HepG2 (cell line): ENCODE measurements at regions not wholly inside any gene's neighbourhood (a gene's known extent, or its start where the extent isn't known, plus 50 kb on each side); places are given as distances from the start of the nearest gene placed in this dataset.

Source experiments
- ATAC-seq: fragments of 200-7000 bp; cut with Tn5 transposase; 3 replicates; pipeline ENCODE4 v1.9.1; 2020; ENCODE audit warnings: mild to moderate bottlenecking, moderate library complexity
- BruUV-seq: library from RNA; stranded (reverse); fragments of 400-500 nt; replicated peaks from 2 replicates; lab custom pipeline; 2021; lab: Mats Ljungman, UMichigan
- CTCF ChIA-PET: fragments of 300-600 bp; formaldehyde crosslinking; extraction: SDS; loops from one replicate; lab custom pipeline; 2021; ENCODE audit warnings: low total read pairs, inconsistent platforms, low intra/inter-chr PET ratio; lab: Yijun Ruan, JAX
- POLR2A ChIA-PET: fragments of 350-600 bp; sonication (Branson Sonifier 250); formaldehyde crosslinking; loops from one replicate; lab custom pipeline; 2020; ENCODE audit warnings: antibody characterized with exemption, inconsistent platforms; lab: Yijun Ruan, JAX
- DNase-seq: peaks from one replicate; pipeline ENCODE4 v3.0.0-alpha.2; 2015; ENCODE audit warnings: low spot score
- FAIRE-seq: peaks from 3 replicates; lab custom pipeline; 2011; peaks lifted over from hg19 to GRCh38; lab: Jason Lieb, UNC
- H2AFZ ChIP-seq: one replicate; pipeline ENCODE4 v1.6.1; 2011; ENCODE audit warnings: low read length, inconsistent platforms
- H3K27ac ChIP-seq: fragments of 300-600 bp; 3 replicates; pipeline ENCODE4 v1.8.0; 2011; ENCODE audit warnings: mixed run types, mild to moderate bottlenecking, mixed read lengths, low read length, inconsistent platforms; ENCODE audit not compliant: insufficient read depth; ENCODE audit errors: extremely low read length
- H3K27me3 ChIP-seq, 2 experiments: fragments of 200-600 bp in 1 of 2; 2 replicates in 1 of 2; 3 replicates in 1 of 2; pipeline versions ENCODE4 v1.6.0 to v1.8.0; 2011; ENCODE audit warnings: low read length in 2 of 2, mild to moderate bottlenecking in 2 of 2, moderate library complexity in 2 of 2, inconsistent platforms in 1 of 2; ENCODE audit not compliant: insufficient read depth in 2 of 2, control insufficient read depth in 1 of 2
- H3K36me3 ChIP-seq, 2 experiments: fragments of 200-600 bp in 1 of 2; replicated peaks in 1 of 2; 2 replicates in 1 of 2; 3 replicates in 1 of 2; pipeline versions ENCODE4 v1.5.1 to v1.8.0; 2011; ENCODE audit warnings: low read length in 2 of 2, inconsistent platforms in 1 of 2; ENCODE audit not compliant: insufficient read depth in 2 of 2, control insufficient read depth in 1 of 2
- H3K4me1 ChIP-seq: 2 replicates; pipeline ENCODE4 v1.5.1; 2012; ENCODE audit warnings: low read length, inconsistent platforms; ENCODE audit not compliant: insufficient read depth
- H3K4me2 ChIP-seq: 2 replicates; pipeline ENCODE4 v1.6.0; 2011; ENCODE audit warnings: low read depth, low read length, inconsistent platforms
- H3K4me3 ChIP-seq, 3 experiments: fragments of 200-600 bp in 1 of 3; sonication (generic), shearing (Covaris generic) in 1 of 3; replicated peaks in 1 of 3; 2 replicates each; pipeline ENCODE4 v1.5.1; 2011 to 2016; ENCODE audit warnings: low read length in 3 of 3, inconsistent platforms in 2 of 3, low read depth in 2 of 3, mild to moderate bottlenecking in 2 of 3, control low read depth in 1 of 3, mixed read lengths in 1 of 3; ENCODE audit not compliant: insufficient read depth in 1 of 3
- H3K79me2 ChIP-seq: one replicate; pipeline ENCODE4 v1.6.1; 2011; ENCODE audit warnings: low read length, inconsistent platforms; ENCODE audit not compliant: insufficient read depth
- H3K9ac ChIP-seq: 2 replicates; pipeline ENCODE4 v1.6.0; 2011; ENCODE audit warnings: mild to moderate bottlenecking, low read depth, low read length, inconsistent platforms; ENCODE audit not compliant: insufficient read depth
- H3K9me3 ChIP-seq: 2 replicates; pipeline ENCODE4 v1.5.1; 2012; ENCODE audit warnings: mild to moderate bottlenecking, low read length
- H4K20me1 ChIP-seq: 2 replicates; pipeline ENCODE4 v1.6.0; 2011; ENCODE audit warnings: inconsistent platforms, mild to moderate bottlenecking, low read length, moderate library complexity; ENCODE audit not compliant: insufficient read depth
- FIP1L1 ChIP-seq: fragments of 200-400 bp; formaldehyde crosslinking; IDR thresholded peaks from 2 replicates; pipeline ENCODE4 v1.6.1; 2018; ENCODE audit warnings: low read depth, mild to moderate bottlenecking, low read length, moderate library complexity, borderline replicate concordance; ENCODE audit not compliant: insufficient read depth
- GTF2F1 ChIP-seq: fragments of 150-350 bp; IDR thresholded peaks from 2 replicates; pipeline ENCODE4 v1.6.1; 2014; ENCODE audit warnings: low read length
- KMT2B ChIP-seq: IDR thresholded peaks from 2 replicates; pipeline ENCODE4 v1.6.1; 2016; ENCODE audit warnings: missing genetic modification reagents, missing compliant biosample characterization
- MEIS1 ChIP-seq: sonication (generic); formaldehyde crosslinking; IDR thresholded peaks from 2 replicates; pipeline ENCODE4 v1.9.0; 2021; ENCODE audit warnings: mild to moderate bottlenecking, missing genetic modification reagents, moderate library complexity, borderline replicate concordance
- MEIS2 ChIP-seq: sonication (generic); formaldehyde crosslinking; IDR thresholded peaks from 2 replicates; pipeline ENCODE4 v1.9.0; 2021; ENCODE audit warnings: mild to moderate bottlenecking, missing genetic modification reagents
- NCOA1 ChIP-seq: sonication (generic); formaldehyde crosslinking; IDR thresholded peaks from 2 replicates; pipeline ENCODE4 v1.9.0; 2021; ENCODE audit warnings: missing genetic modification reagents
- NRL ChIP-seq: sonication (generic); formaldehyde crosslinking; IDR thresholded peaks from 2 replicates; pipeline ENCODE4 v1.5.0; 2020; ENCODE audit warnings: missing genetic modification reagents, mild to moderate bottlenecking, moderate library complexity, borderline replicate concordance
- SNAI1 ChIP-seq: sonication (generic); formaldehyde crosslinking; IDR thresholded peaks from 2 replicates; pipeline ENCODE4 v1.5.0; 2020; ENCODE audit warnings: mild to moderate bottlenecking, missing genetic modification reagents, borderline replicate concordance
- SOX5 ChIP-seq: IDR thresholded peaks from 2 replicates; pipeline ENCODE4 v1.6.1; 2016; ENCODE audit warnings: borderline replicate concordance
- TMF1 ChIP-seq: sonication (generic); formaldehyde crosslinking; IDR thresholded peaks from 2 replicates; pipeline ENCODE4 v1.8.1; 2022; ENCODE audit warnings: low read depth, missing genetic modification reagents
- ZBTB20 ChIP-seq: sonication (generic); formaldehyde crosslinking; IDR thresholded peaks from 2 replicates; pipeline ENCODE4 v1.8.1; 2023; ENCODE audit warnings: missing genetic modification reagents, low read depth, mild to moderate bottlenecking, borderline replicate concordance
- ZBTB21 ChIP-seq: sonication (generic); formaldehyde crosslinking; IDR thresholded peaks from 2 replicates; pipeline ENCODE4 v1.4.0; 2020; ENCODE audit warnings: missing genetic modification reagents
- ZBTB8A ChIP-seq: sonication (generic); formaldehyde crosslinking; IDR thresholded peaks from 2 replicates; pipeline ENCODE4 v1.4.0; 2020; ENCODE audit warnings: mild to moderate bottlenecking, low read depth, missing genetic modification reagents, borderline replicate concordance
- ZNF3 ChIP-seq: IDR thresholded peaks from 2 replicates; pipeline ENCODE4 v1.7.0; 2017; ENCODE audit warnings: inconsistent platforms
- ZNF709 ChIP-seq: sonication (generic); formaldehyde crosslinking; IDR thresholded peaks from 2 replicates; pipeline ENCODE4 v1.5.0; 2020; ENCODE audit warnings: mild to moderate bottlenecking, missing genetic modification reagents
- ZNF747 ChIP-seq: sonication (generic); formaldehyde crosslinking; IDR thresholded peaks from 2 replicates; pipeline ENCODE4 v1.8.1; 2023; ENCODE audit warnings: missing genetic modification reagents, mild to moderate bottlenecking, borderline replicate concordance
- ZNF839 ChIP-seq: sonication (generic); formaldehyde crosslinking; IDR thresholded peaks from 2 replicates; pipeline ENCODE4 v1.4.0; 2020; ENCODE audit warnings: missing genetic modification reagents, mild to moderate bottlenecking, borderline replicate concordance
- WGBS: methylation state at CpG from one replicate; pipeline ENCODE4 v1.1.6; 2017; ENCODE audit warnings: low lambda C conversion rate; 5-methylcytosine and 5-hydroxymethylcytosine counted together
- in situ Hi-C: cut with HindIII; loops from 2 replicates; pipeline ENCODE4 v1.10.0; 2017; ENCODE audit warnings: low pct_unique_long_range_greater_than_20kb; ENCODE audit not compliant: extremely low pct_ligation_motif_present
- intact Hi-C: fragments of 100-400 bp; cut with micrococcal nuclease; formaldehyde crosslinking; loops from one replicate; pipeline ENCODE4 v1.10.0; 2022; ENCODE audit not compliant: unreplicated experiment
- TF ChIP-seq, protein P1 (sequence below): sonication (generic); formaldehyde crosslinking; IDR thresholded peaks from 2 replicates; pipeline ENCODE4 v1.5.0; 2020; ENCODE audit warnings: mild to moderate bottlenecking, missing genetic modification reagents, borderline replicate concordance
- TF ChIP-seq, protein P2 (sequence below): sonication (generic); formaldehyde crosslinking; IDR thresholded peaks from 2 replicates; pipeline ENCODE4 v1.8.0; 2022; ENCODE audit warnings: missing genetic modification reagents, mild to moderate bottlenecking, inconsistent platforms, borderline replicate concordance

DNA sequence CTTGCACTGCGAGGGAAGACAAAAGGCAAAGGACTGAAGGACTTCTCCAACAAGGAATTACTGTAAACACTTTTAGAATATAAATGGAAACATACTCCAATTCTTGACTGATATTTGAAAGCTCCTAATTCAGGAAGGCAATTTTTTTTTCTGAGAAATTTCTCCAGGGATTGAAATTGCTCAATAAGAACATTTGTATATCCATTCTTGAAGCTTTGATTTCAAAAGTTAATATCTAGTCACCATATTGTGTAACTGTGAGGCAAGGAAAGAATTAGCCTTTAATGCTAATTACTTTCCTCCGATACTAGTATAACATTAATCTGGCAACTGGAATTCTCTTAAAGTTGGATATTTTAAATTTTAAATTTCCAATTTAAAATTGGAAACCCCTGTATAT, 188.4 kb upstream of the COL1A2 start:
- H3K4me3 ChIP-seq: no peak overlapping the region
- H3K79me2 ChIP-seq: no peaks in the 10 kb centered on the region
- H3K4me2 ChIP-seq: no peak overlapping the region
- no peak overlapping the region for H3K27ac ChIP-seq
- no peak for TF ChIP-seq SNAI1 (CRISPR knock-in tag)
- TF ChIP-seq, protein P1, sequence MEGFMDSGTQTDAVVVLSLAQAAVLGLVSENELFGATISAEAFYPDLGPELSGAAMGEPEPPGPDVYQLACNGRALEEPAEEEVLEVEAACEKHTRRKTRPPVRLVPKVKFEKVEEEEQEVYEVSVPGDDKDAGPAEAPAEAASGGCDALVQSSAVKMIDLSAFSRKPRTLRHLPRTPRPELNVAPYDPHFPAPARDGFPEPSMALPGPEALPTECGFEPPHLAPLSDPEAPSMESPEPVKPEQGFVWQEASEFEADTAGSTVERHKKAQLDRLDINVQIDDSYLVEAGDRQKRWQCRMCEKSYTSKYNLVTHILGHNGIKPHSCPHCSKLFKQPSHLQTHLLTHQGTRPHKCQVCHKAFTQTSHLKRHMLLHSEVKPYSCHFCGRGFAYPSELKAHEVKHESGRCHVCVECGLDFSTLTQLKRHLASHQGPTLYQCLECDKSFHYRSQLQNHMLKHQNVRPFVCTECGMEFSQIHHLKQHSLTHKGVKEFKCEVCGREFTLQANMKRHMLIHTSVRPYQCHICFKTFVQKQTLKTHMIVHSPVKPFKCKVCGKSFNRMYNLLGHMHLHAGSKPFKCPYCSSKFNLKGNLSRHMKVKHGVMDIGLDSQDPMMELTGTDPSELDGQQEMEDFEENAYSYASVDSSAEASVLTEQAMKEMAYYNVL (CRISPR knock-in tag): no peak
- no peak for TF ChIP-seq ZBTB20
- TF ChIP-seq GTF2F1: no peak
- TF ChIP-seq TMF1 (CRISPR knock-in tag): no peak
- no peak for TF ChIP-seq ZNF3 (CRISPR knock-in tag)
- no peak for TF ChIP-seq ZNF839
- no peak for TF ChIP-seq NCOA1 (CRISPR knock-in tag)
- TF ChIP-seq KMT2B: no peak
- no peak for TF ChIP-seq ZBTB8A
- TF ChIP-seq ZNF747 (CRISPR knock-in tag): no peak
- no peak for TF ChIP-seq ZNF709
- no peak for TF ChIP-seq FIP1L1
- no peak for TF ChIP-seq MEIS2
- TF ChIP-seq ZBTB21 (CRISPR knock-in tag): no peak
- no peak for TF ChIP-seq SOX5 (CRISPR knock-in tag)
- no peak for TF ChIP-seq MEIS1 (CRISPR knock-in tag)
- TF ChIP-seq, protein P2, sequence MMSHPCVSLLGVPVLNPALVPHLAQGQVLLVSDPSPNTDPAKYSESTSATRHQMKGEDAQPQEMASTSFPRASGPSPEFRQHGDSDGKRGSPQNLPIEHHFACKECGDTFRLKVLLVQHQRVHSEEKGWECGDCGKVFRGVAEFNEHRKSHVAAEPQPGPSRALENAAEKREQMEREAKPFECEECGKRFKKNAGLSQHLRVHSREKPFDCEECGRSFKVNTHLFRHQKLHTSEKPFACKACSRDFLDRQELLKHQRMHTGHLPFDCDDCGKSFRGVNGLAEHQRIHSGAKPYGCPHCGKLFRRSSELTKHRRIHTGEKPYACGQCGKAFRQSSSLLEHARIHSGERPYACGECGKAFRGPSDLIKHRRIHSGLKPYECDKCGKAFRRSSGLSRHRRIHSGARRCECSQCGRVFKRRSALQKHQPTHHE (CRISPR knock-in tag): no peak
- no peak for TF ChIP-seq NRL
- no TSS peak for BruUV-seq
- H2AFZ ChIP-seq: no peak overlapping the region
- no peaks in the 10 kb centered on the region for H3K4me1 ChIP-seq
- WGBS: 31% methylated on average over 2 of the region's 2 CpGs
- DNase-seq (no peak), ATAC-seq (no peak), FAIRE-seq (no peak)
- intact Hi-C loops: no loop called here
- H3K9ac ChIP-seq: no peak overlapping the region
- no peaks in the 10 kb centered on the region for H3K36me3 ChIP-seq
- H3K27me3 ChIP-seq: no peaks in the 10 kb centered on the region
- ChIA-PET POLR2A (no interaction called here), CTCF (no interaction called here)
- no peaks in the 10 kb centered on the region for H3K9me3 ChIP-seq
- in situ Hi-C loops: no loop called here
- H4K20me1 ChIP-seq: no peaks in the 10 kb centered on the region
